MM.1S (cell line): ENCODE measurements at regions not wholly inside any gene's neighbourhood (a gene's known extent, or its start where the extent isn't known, plus 50 kb on each side); places are given as distances from the start of the nearest gene placed in this dataset.

Source experiments
- DNase-seq: peaks from one replicate; pipeline ENCODE4 v3.0.0-alpha.2; 2015
- H2AFZ ChIP-seq: fragments of 300-600 bp; sonication (generic); 2 replicates; pipeline ENCODE4 v1.6.0; 2016; ENCODE audit warnings: antibody characterized with exemption, low read length
- H3F3A ChIP-seq: fragments of 300-600 bp; sonication (generic); 2 replicates; pipeline ENCODE4 v1.6.1; 2016; ENCODE audit warnings: mild to moderate bottlenecking, antibody characterized with exemption, low read length, moderate library complexity, mixed read lengths; ENCODE audit not compliant: insufficient read depth
- H3K27ac ChIP-seq: fragments of 300-600 bp; sonication (generic); 2 replicates; pipeline ENCODE4 v1.5.1; 2016; ENCODE audit warnings: mild to moderate bottlenecking, low read length
- H3K27me3 ChIP-seq: fragments of 300-600 bp; sonication (generic); replicated peaks from 2 replicates; pipeline ENCODE4 v1.6.0; 2016; ENCODE audit warnings: low read length; ENCODE audit not compliant: insufficient read depth
- H3K36me3 ChIP-seq: fragments of 300-600 bp; sonication (generic); replicated peaks from 2 replicates; pipeline ENCODE4 v1.6.1; 2016; ENCODE audit warnings: mild to moderate bottlenecking, low read length, mixed read lengths; ENCODE audit not compliant: insufficient read depth
- H3K4me1 ChIP-seq: fragments of 300-600 bp; sonication (generic); 2 replicates; pipeline ENCODE4 v1.6.1; 2016; ENCODE audit warnings: low read length, mixed read lengths
- H3K4me2 ChIP-seq: fragments of 300-600 bp; sonication (generic); 2 replicates; pipeline ENCODE4 v1.6.0; 2016; ENCODE audit warnings: low read depth, low read length
- H3K4me3 ChIP-seq: fragments of 300-600 bp; sonication (generic); 2 replicates; pipeline ENCODE4 v1.5.1; 2016; ENCODE audit warnings: low read length, mixed read lengths
- H3K79me2 ChIP-seq: fragments of 300-600 bp; sonication (generic); 2 replicates; pipeline ENCODE4 v1.6.1; 2016; ENCODE audit warnings: mixed run types, low read length, mixed read lengths
- H3K9ac ChIP-seq: fragments of 300-600 bp; sonication (generic); 2 replicates; pipeline ENCODE4 v1.6.1; 2016; ENCODE audit warnings: low read length, mixed read lengths
- H3K9me2 ChIP-seq: fragments of 300-600 bp; sonication (generic); replicated peaks from 2 replicates; pipeline ENCODE4 v1.6.1; 2016; ENCODE audit warnings: mild to moderate bottlenecking, low read length, mixed read lengths; ENCODE audit not compliant: insufficient read depth
- H3K9me3 ChIP-seq: fragments of 300-600 bp; sonication (generic); replicated peaks from 2 replicates; pipeline ENCODE4 v1.6.1; 2016; ENCODE audit warnings: mild to moderate bottlenecking, low read length, mixed read lengths; ENCODE audit not compliant: insufficient read depth
- H4K20me1 ChIP-seq: fragments of 300-600 bp; sonication (generic); 2 replicates; pipeline ENCODE4 v1.6.1; 2016; ENCODE audit warnings: mild to moderate bottlenecking, low read length, moderate library complexity, mixed read lengths; ENCODE audit not compliant: insufficient read depth
- EZH2 ChIP-seq: fragments of 300-600 bp; sonication (generic); optimal IDR thresholded peaks from 2 replicates; pipeline ENCODE3; 2017; ENCODE audit warnings: low read depth, mild to moderate bottlenecking, antibody characterized with exemption, low read length, mixed read lengths
- EZH2phosphoT487 ChIP-seq: fragments of 300-600 bp; sonication (generic); IDR thresholded peaks from 2 replicates; pipeline ENCODE4 v1.6.1; 2018; ENCODE audit warnings: antibody characterized with exemption, low read length
- TF ChIP-seq, protein P1 (sequence below): fragments of 300-600 bp; sonication (generic); IDR thresholded peaks from 2 replicates; pipeline ENCODE4 v1.5.1; 2016; ENCODE audit warnings: antibody characterized with exemption, low read length, mixed read lengths

GRCh38 chr10:88104223-88104622 lies 240.8 kb downstream of the PTEN start:
- H3K27me3 ChIP-seq, result no peaks in the 10 kb centered on the region
- no peak overlapping the region for H2AFZ ChIP-seq
- H3F3A ChIP-seq, result peaks cover 16% of the 10 kb centered on the region; the same call in 1 of the 2 replicates

DNA sequence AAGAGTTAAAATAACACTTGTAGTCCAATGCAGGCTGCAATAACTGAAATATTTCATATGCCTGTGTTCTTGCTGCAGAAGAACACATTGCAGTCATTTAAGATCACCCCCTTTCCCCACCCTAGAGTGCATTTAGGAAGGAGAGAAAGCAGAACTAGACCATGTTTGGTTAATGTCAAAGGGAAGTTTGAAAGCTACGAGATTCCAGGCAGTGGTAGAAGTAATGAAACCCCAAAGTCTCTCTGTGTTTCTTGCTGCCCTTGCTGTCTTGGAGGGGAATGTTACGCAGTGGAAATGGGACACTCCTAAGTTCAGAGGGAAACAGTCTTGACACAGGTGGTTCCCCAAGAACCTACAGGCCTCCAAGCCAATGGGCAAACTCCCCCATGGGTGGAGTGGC lies 242.9 kb downstream of the PTEN start:
- H3K27me3 ChIP-seq, result no peaks in the 10 kb centered on the region

More at GRCh38 chr10:88104223-88104622, 240.8 kb downstream of the PTEN start:
- H3K9ac ChIP-seq, result no peak overlapping the region
- no peaks in the 10 kb centered on the region for H3K9me3 ChIP-seq
- H3K4me3 ChIP-seq, result no peak overlapping the region
- H3K4me2 ChIP-seq, result no peak overlapping the region
- TF ChIP-seq EZH2 (no peak), EZH2phosphoT487 (no peak)
- TF ChIP-seq, protein P1, sequence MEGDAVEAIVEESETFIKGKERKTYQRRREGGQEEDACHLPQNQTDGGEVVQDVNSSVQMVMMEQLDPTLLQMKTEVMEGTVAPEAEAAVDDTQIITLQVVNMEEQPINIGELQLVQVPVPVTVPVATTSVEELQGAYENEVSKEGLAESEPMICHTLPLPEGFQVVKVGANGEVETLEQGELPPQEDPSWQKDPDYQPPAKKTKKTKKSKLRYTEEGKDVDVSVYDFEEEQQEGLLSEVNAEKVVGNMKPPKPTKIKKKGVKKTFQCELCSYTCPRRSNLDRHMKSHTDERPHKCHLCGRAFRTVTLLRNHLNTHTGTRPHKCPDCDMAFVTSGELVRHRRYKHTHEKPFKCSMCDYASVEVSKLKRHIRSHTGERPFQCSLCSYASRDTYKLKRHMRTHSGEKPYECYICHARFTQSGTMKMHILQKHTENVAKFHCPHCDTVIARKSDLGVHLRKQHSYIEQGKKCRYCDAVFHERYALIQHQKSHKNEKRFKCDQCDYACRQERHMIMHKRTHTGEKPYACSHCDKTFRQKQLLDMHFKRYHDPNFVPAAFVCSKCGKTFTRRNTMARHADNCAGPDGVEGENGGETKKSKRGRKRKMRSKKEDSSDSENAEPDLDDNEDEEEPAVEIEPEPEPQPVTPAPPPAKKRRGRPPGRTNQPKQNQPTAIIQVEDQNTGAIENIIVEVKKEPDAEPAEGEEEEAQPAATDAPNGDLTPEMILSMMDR, result no peak
- H3K79me2 ChIP-seq, result no peaks in the 10 kb centered on the region
- DNase-seq, result no peak
- H3K36me3 ChIP-seq, result no peaks in the 10 kb centered on the region
- H3K9me2 ChIP-seq, result no peaks in the 10 kb centered on the region
- H4K20me1 ChIP-seq, result no peaks in the 10 kb centered on the region
- peaks cover 22% of the 10 kb centered on the region for H3K4me1 ChIP-seq
- no peak overlapping the region for H3K27ac ChIP-seq

DNA sequence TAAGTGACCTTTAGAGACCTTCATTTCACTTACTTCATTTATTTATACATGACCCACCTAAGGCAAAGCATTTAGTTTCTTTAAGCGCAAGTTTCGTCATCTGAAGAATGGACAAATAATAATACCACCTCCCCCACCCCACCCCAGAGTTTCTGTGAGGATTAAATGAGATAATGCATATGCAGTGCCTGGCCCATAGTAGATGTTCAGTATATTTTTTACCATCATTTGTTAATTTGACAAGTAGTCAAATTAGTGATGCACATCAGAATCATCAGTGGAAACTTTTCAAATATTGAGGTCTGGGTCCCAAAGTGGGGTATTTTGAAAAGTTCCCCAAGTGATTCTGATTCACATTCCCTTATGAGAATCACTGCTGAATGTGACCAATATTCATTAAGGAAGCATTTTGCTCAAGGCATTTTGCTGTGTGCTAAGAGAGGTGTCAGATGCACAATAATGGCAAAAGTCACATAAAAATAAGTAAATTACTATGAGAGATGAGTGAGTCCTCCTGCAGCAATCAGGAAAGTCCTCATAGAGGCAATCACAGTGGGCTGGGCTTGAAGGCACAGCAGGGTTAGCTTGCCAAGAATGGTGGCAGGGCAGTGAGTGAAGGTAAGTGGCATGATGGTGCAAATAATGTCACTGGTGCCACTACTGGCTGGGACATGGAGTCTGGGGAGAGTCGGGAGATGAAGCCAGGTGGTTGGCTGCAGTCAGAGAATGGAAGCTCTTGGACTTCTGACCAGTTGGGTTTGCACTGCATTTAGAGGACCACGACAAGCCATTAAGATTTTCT lies 244.1 kb downstream of the PTEN start:
- Histone ChIP-seq H3F3A (peaks cover 16% of the 10 kb centered on the region; the same call in 1 of the 2 replicates), H3K9ac (no peak overlapping the region), H4K20me1 (no peaks in the 10 kb centered on the region), H2AFZ (peak overlapping the region; percentile 19; the same call in 1 of the 2 replicates), H3K4me3 (no peak overlapping the region), H3K4me2 (peak overlapping the region; percentile 9), H3K27me3 (no peaks in the 10 kb centered on the region), H3K9me3 (no peaks in the 10 kb centered on the region), H3K4me1 (peaks cover 31% of the 10 kb centered on the region), H3K79me2 (no peaks in the 10 kb centered on the region), H3K9me2 (no peaks in the 10 kb centered on the region), H3K36me3 (no peaks in the 10 kb centered on the region), H3K27ac (peak overlapping the region; percentile 59; the same call in 1 of the 2 replicates)
- no peak for DNase-seq
- TF ChIP-seq EZH2phosphoT487 (no peak), EZH2 (no peak)
- TF ChIP-seq, protein P1, result no peak

More for the DNA sequence above, 242.9 kb downstream of the PTEN start:
- H3K4me2 ChIP-seq, result no peak overlapping the region
- no peak for DNase-seq
- H3K27ac ChIP-seq, result no peak overlapping the region
- H3K9ac ChIP-seq, result no peak overlapping the region
- TF ChIP-seq, protein P1, result no peak
- no peak for TF ChIP-seq EZH2
- no peak overlapping the region for H3K4me3 ChIP-seq
- H4K20me1 ChIP-seq, result no peaks in the 10 kb centered on the region
- no peaks in the 10 kb centered on the region for H3K36me3 ChIP-seq
- H3K79me2 ChIP-seq, result no peaks in the 10 kb centered on the region
- H2AFZ ChIP-seq, result no peak overlapping the region
- H3F3A ChIP-seq, result peaks cover 16% of the 10 kb centered on the region; the same call in 1 of the 2 replicates
- H3K4me1 ChIP-seq, result peaks cover 31% of the 10 kb centered on the region
- H3K9me3 ChIP-seq, result no peaks in the 10 kb centered on the region
- H3K9me2 ChIP-seq, result no peaks in the 10 kb centered on the region
